Peyer's patch (tissue), 4 donors: ENCODE measurements at regions not wholly inside any gene's neighbourhood (a gene's known extent, or its start where the extent isn't known, plus 50 kb on each side); places are given as distances from the start of the nearest gene placed in this dataset.

Experiments used
- POLR2A ChIP-seq, 2 donors: fragments of 450-650 bp; IDR thresholded peaks; one replicate each; pipeline ENCODE4 v1.5.1; 2017; ENCODE audit warnings: antibody characterized with exemption in 2 of 2, mild to moderate bottlenecking in 2 of 2, moderate library complexity in 2 of 2
- TF ChIP-seq, protein P1 (sequence below), 6 experiments: fragments of 450-650 bp in 4 of 6; fragments of 200-600 bp in 2 of 6; sonication (generic) in 1 of 6; IDR thresholded peaks; one replicate each; pipeline ENCODE4 v1.5.1; 2017 to 2019; ENCODE audit warnings: antibody characterized with exemption in 6 of 6, mild to moderate bottlenecking in 3 of 6, moderate library complexity in 1 of 6

DNA sequence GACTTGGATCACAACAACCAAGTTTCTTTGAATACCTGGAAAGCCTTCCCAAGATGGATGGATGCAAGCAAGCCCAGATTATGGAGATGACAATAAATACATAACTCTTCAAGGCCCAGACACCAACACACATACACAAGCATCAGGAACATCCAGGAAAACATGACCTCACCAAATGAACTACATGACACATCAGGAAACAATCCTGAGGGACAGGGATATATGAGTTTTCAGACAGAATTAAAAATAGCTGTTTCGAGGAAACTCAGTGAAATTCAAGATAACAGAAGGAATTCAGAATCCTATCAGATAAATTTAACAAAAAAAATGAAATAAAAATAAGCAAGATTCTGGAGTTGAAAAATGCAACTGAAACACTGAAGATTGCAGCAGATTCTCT is 659.4 kb downstream of the METTL15 start:
- no peak for TF ChIP-seq POLR2A (IDR thresholded peaks at IDR 0.05)
- TF ChIP-seq, protein P1, sequence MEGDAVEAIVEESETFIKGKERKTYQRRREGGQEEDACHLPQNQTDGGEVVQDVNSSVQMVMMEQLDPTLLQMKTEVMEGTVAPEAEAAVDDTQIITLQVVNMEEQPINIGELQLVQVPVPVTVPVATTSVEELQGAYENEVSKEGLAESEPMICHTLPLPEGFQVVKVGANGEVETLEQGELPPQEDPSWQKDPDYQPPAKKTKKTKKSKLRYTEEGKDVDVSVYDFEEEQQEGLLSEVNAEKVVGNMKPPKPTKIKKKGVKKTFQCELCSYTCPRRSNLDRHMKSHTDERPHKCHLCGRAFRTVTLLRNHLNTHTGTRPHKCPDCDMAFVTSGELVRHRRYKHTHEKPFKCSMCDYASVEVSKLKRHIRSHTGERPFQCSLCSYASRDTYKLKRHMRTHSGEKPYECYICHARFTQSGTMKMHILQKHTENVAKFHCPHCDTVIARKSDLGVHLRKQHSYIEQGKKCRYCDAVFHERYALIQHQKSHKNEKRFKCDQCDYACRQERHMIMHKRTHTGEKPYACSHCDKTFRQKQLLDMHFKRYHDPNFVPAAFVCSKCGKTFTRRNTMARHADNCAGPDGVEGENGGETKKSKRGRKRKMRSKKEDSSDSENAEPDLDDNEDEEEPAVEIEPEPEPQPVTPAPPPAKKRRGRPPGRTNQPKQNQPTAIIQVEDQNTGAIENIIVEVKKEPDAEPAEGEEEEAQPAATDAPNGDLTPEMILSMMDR (IDR thresholded peaks at IDR 0.05): no peak
